ENCODE measurements at regions not wholly inside any gene's neighbourhood (a gene's known extent, or its start where the extent isn't known, plus 50 kb on each side); places are given as distances from the start of the nearest gene placed in this dataset.

DNA sequence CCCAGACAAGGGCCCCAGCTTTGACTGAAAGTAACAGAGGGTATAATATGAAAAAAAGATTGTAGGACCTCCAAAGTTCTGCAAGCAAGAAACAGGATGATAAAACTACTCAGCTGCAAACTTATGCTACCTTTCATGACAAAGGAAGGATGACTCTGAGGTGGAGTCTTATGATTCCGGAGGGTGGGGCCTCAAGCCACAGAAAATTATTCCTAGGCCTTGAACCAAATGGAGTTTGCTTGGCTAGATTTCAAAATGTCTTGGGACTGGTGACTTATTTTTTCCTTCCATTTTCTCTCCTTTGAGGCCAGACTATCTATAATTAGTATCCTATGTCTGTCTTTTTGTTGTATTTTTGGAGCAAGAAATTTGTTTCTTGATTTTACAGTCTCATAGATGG is 336.4 kb downstream of the LRIG3 start:
- TF ChIP-seq, protein P1, sequence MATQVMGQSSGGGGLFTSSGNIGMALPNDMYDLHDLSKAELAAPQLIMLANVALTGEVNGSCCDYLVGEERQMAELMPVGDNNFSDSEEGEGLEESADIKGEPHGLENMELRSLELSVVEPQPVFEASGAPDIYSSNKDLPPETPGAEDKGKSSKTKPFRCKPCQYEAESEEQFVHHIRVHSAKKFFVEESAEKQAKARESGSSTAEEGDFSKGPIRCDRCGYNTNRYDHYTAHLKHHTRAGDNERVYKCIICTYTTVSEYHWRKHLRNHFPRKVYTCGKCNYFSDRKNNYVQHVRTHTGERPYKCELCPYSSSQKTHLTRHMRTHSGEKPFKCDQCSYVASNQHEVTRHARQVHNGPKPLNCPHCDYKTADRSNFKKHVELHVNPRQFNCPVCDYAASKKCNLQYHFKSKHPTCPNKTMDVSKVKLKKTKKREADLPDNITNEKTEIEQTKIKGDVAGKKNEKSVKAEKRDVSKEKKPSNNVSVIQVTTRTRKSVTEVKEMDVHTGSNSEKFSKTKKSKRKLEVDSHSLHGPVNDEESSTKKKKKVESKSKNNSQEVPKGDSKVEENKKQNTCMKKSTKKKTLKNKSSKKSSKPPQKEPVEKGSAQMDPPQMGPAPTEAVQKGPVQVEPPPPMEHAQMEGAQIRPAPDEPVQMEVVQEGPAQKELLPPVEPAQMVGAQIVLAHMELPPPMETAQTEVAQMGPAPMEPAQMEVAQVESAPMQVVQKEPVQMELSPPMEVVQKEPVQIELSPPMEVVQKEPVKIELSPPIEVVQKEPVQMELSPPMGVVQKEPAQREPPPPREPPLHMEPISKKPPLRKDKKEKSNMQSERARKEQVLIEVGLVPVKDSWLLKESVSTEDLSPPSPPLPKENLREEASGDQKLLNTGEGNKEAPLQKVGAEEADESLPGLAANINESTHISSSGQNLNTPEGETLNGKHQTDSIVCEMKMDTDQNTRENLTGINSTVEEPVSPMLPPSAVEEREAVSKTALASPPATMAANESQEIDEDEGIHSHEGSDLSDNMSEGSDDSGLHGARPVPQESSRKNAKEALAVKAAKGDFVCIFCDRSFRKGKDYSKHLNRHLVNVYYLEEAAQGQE (IDR thresholded peaks at IDR 0.05; ENCODE audit: low read depth, low read length), result no peak
- TF ChIP-seq POLR2AphosphoS5 (IDR thresholded peaks at IDR 0.05; ENCODE audit: low read depth, low read length), result no peak
- no peak for TF ChIP-seq RCOR1 (IDR thresholded peaks at IDR 0.05; ENCODE audit: low read length)
- TF ChIP-seq EP300 (IDR thresholded peaks at IDR 0.05; ENCODE audit: borderline replicate concordance in 1 of 2, low read depth in 1 of 2, low read length in 1 of 2), result no peak
- TF ChIP-seq, protein P2, sequence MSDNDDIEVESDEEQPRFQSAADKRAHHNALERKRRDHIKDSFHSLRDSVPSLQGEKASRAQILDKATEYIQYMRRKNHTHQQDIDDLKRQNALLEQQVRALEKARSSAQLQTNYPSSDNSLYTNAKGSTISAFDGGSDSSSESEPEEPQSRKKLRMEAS (IDR thresholded peaks at IDR 0.05; ENCODE audit: low read depth), result no peak
- no peak for TF ChIP-seq TCF12 (IDR thresholded peaks at IDR 0.05)
- TF ChIP-seq, protein P3, sequence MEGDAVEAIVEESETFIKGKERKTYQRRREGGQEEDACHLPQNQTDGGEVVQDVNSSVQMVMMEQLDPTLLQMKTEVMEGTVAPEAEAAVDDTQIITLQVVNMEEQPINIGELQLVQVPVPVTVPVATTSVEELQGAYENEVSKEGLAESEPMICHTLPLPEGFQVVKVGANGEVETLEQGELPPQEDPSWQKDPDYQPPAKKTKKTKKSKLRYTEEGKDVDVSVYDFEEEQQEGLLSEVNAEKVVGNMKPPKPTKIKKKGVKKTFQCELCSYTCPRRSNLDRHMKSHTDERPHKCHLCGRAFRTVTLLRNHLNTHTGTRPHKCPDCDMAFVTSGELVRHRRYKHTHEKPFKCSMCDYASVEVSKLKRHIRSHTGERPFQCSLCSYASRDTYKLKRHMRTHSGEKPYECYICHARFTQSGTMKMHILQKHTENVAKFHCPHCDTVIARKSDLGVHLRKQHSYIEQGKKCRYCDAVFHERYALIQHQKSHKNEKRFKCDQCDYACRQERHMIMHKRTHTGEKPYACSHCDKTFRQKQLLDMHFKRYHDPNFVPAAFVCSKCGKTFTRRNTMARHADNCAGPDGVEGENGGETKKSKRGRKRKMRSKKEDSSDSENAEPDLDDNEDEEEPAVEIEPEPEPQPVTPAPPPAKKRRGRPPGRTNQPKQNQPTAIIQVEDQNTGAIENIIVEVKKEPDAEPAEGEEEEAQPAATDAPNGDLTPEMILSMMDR (IDR thresholded peaks at IDR 0.05), result no peak
- no peak for TF ChIP-seq NRF1 (IDR thresholded peaks at IDR 0.05; ENCODE audit: low read depth, low read length)
- no peak for TF ChIP-seq YY1 (IDR thresholded peaks at IDR 0.05; ENCODE audit: low read depth)
- no peak for TF ChIP-seq RFX5 (IDR thresholded peaks at IDR 0.05; ENCODE audit: low read length)
- no peak for TF ChIP-seq GABPA (IDR thresholded peaks at IDR 0.05; ENCODE audit: low read depth)
